ENCODE measurements at regions not wholly inside any gene's neighbourhood (a gene's known extent, or its start where the extent isn't known, plus 50 kb on each side); places are given as distances from the start of the nearest gene placed in this dataset.
"Not testable (repeated sequence)": the region's sequence is repeated elsewhere in the genome, so short reads cannot be mapped to it uniquely, and the experiment has no call there.

DNA sequence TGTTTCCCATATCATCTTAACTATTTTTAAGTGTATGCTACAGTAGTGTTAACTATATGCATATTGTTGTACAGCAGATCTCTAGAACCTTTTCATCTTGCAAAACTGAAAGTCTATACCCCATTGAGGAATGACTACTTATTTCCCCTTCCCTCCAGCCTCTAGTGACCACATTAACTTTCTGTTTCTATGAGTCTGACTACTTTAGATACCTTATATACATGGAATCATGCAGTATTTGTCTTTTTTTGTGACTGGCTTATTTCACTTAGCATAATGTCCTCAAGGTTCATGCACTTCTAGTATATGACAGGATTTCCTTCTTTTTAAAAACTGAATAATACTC, 96.5 kb upstream of the BTG3 start:
- DNase-seq = no peak
- intact Hi-C loops (cut with DNase I) = no loop called here

GRCh38 chr21:17708522-17709265, 96.0 kb upstream of the BTG3 start:
- H3K27ac ChIP-seq = no peak overlapping the region
- H3K4me3 ChIP-seq = no peak overlapping the region
- ATAC-seq (no peak), DNase-seq (no peak)
- no peaks in the 10 kb centered on the region for H3K27me3 ChIP-seq
- intact Hi-C loops (cut with DNase I) = no loop called here
- no peaks in the 10 kb centered on the region for H3K36me3 ChIP-seq
- no peaks in the 10 kb centered on the region for H3K4me1 ChIP-seq
- WGBS, 2 donors = 66 to 73% methylated on average over 5 of the region's 5 CpGs
- TF ChIP-seq, protein P1, sequence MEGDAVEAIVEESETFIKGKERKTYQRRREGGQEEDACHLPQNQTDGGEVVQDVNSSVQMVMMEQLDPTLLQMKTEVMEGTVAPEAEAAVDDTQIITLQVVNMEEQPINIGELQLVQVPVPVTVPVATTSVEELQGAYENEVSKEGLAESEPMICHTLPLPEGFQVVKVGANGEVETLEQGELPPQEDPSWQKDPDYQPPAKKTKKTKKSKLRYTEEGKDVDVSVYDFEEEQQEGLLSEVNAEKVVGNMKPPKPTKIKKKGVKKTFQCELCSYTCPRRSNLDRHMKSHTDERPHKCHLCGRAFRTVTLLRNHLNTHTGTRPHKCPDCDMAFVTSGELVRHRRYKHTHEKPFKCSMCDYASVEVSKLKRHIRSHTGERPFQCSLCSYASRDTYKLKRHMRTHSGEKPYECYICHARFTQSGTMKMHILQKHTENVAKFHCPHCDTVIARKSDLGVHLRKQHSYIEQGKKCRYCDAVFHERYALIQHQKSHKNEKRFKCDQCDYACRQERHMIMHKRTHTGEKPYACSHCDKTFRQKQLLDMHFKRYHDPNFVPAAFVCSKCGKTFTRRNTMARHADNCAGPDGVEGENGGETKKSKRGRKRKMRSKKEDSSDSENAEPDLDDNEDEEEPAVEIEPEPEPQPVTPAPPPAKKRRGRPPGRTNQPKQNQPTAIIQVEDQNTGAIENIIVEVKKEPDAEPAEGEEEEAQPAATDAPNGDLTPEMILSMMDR (IDR thresholded peaks at IDR 0.05) = no peak
- peaks cover 0 to 8% (median 0%) of the 10 kb centered on the region in 11 donors for H3K9me3 ChIP-seq

More for the DNA sequence above, 96.5 kb upstream of the BTG3 start:
- Histone ChIP-seq H3K36me3 (no peaks in the 10 kb centered on the region), H3K4me3 (no peak overlapping the region), H3K27ac (no peak overlapping the region), H3K9me3 (peaks cover 0 to 8% (median 0%) of the 10 kb centered on the region in 11 donors), H3K4me1 (no peaks in the 10 kb centered on the region), H3K27me3 (no peaks in the 10 kb centered on the region)
- TF ChIP-seq, protein P1 (IDR thresholded peaks at IDR 0.05) = no peak
- no peak for ATAC-seq

DNA sequence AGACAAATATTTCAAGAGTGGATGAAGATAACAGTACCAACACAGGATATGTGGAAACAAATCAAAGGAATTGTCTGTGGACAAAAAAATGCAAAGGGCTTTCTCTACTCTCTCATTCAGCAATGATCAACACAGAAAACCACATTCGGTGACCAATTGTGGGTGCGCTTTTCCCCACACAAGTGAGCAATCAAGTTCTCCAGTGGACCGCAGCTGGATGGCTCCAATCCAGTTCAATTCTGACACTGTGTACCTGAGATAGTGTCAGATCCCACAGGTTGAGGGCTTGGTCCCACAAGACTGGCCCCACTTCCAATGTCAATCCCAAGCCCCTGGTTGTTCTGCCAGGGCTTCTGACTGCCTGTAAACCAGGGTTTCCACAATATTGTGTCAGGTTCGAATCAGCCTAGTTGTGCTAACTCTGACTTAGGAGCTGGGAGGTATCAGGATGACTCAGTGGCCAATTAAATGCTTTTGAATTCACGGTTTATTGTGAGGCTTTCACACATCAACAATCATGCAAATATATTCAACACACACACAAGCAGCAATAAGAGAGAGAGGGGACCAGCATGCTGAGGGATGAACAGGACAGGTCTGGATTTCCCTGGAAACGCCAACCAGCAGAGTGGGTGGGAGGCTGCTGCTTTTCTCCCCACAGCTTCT, 87.0 kb upstream of the BTG3 start:
- intact Hi-C loops (cut with DNase I) = no loop called here
- H3K36me3 ChIP-seq = no peaks in the 10 kb centered on the region
- no peaks in the 10 kb centered on the region for H3K27me3 ChIP-seq
- TF ChIP-seq, protein P1 (IDR thresholded peaks at IDR 0.05) = no peak
- no peaks in the 10 kb centered on the region for H3K9me3 ChIP-seq
- ATAC-seq (no peak), DNase-seq (no peak)
- H3K4me1 ChIP-seq = no peaks in the 10 kb centered on the region
- H3K27ac ChIP-seq = no peak overlapping the region
- 88 to 91% methylated on average over 6 of the region's 6 CpGs for WGBS, 2 donors
- H3K4me3 ChIP-seq = no peak overlapping the region

DNA sequence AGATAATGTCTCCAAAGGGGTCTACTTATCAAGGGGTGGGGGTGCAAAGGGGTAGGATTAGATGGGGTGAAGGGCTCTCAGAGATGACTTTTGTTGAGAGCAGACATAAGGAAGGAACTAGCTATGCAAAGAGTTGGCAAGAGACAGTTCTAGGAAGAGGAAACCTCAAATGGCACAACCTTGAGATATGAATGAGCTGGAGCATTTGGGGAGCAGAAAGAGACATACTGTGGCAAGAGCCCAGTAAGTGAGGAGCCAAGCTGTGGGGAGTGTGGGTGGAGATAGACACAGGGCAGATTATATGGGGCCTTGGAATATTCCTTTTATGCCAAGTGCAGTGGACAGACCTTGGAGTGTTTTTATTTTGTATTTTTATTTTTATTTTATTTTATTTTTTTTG, 84.8 kb upstream of the BTG3 start:
- intact Hi-C loops (cut with DNase I) = no loop called here
- Histone ChIP-seq H3K27ac (no peak overlapping the region), H3K27me3 (no peaks in the 10 kb centered on the region), H3K4me1 (no peaks in the 10 kb centered on the region), H3K4me3 (no peak overlapping the region), H3K9me3 (no peaks in the 10 kb centered on the region), H3K36me3 (no peaks in the 10 kb centered on the region)
- TF ChIP-seq, protein P1 (IDR thresholded peaks at IDR 0.05) = no peak
- no peak for ATAC-seq
- no peak for DNase-seq

GRCh38 chr21:17694416-17694815, 81.7 kb upstream of the BTG3 start:
- ATAC-seq; H3K9me3 ChIP-seq; H3K36me3 ChIP-seq; H3K27me3 ChIP-seq; DNase-seq; intact Hi-C loops (cut with DNase I); H3K4me3 ChIP-seq; H3K27ac ChIP-seq: not testable (repeated sequence)
- 79 to 90% methylated on average over 6 to 8 of the region's 9 CpGs for WGBS, 2 donors
- peaks cover 0 to 10% (median 3%) of the 10 kb centered on the region in 9 donors for H3K4me1 ChIP-seq
